ENCODE measurements at regions not wholly inside any gene's neighbourhood (a gene's known extent, or its start where the extent isn't known, plus 50 kb on each side); places are given as distances from the start of the nearest gene placed in this dataset.

GRCh38 chr5:82719368-82719767, 357.8 kb downstream of the TMEM167A start (continued):
- TF ChIP-seq CREM (IDR thresholded peaks at IDR 0.05; ENCODE audit: low read depth) (peak; percentile 82), NFXL1 (IDR thresholded peaks at IDR 0.05; ENCODE audit: borderline replicate concordance) (no peak), ZBED1 (IDR thresholded peaks at IDR 0.05; ENCODE audit: borderline replicate concordance) (peak; percentile 43; the same call in 1 of the 2 replicates), RELA (IDR thresholded peaks at IDR 0.05; ENCODE audit: borderline replicate concordance, partially characterized antibody) (no peak), RELB (IDR thresholded peaks at IDR 0.05; ENCODE audit: low read depth) (no peak), RAD51 (IDR thresholded peaks at IDR 0.05) (no peak), ATF7 (IDR thresholded peaks at IDR 0.05; ENCODE audit: low read depth) (peak; percentile 90), IKZF2 (IDR thresholded peaks at IDR 0.05) (no peak; a peak in 1 of 4 replicates), BACH1 (IDR thresholded peaks at IDR 0.05; ENCODE audit: borderline replicate concordance) (no peak), HDAC6 (IDR thresholded peaks at IDR 0.05; ENCODE audit: unreplicated experiment) (no peak), HCFC1 (IDR thresholded peaks at IDR 0.05; ENCODE audit: low read length) (no peak), MYB (IDR thresholded peaks at IDR 0.05; ENCODE audit: borderline replicate concordance, low read depth, low read length) (no peak), JUNB (IDR thresholded peaks at IDR 0.05) (peak; percentile 80), MEF2B (IDR thresholded peaks at IDR 0.05; ENCODE audit: partially characterized antibody, poor library complexity, severe bottlenecking) (no peak), POLR2AphosphoS2 (IDR thresholded peaks at IDR 0.05; ENCODE audit: low read depth, low read length) (no peak), NKRF (conservative IDR thresholded peaks at IDR 0.05) (no peak), EED (IDR thresholded peaks at IDR 0.05; ENCODE audit: low read depth) (peak; percentile 49; the same call in 1 of the 2 replicates), BRCA1 (IDR thresholded peaks at IDR 0.05; ENCODE audit: low read depth, low read length) (no peak), NBN (IDR thresholded peaks at IDR 0.05) (no peak), NFYA (IDR thresholded peaks at IDR 0.05; ENCODE audit: borderline replicate concordance, low read depth, low read length) (no peak), GABPA (IDR thresholded peaks at IDR 0.05; ENCODE audit: low read depth) (peak; percentile 45; the same call in 1 of the 2 replicates), NFIC (IDR thresholded peaks at IDR 0.05; ENCODE audit: low read depth, low read length) (peak; percentile 73; the same call in 1 of the 2 replicates), ZNF384 (IDR thresholded peaks at IDR 0.05; ENCODE audit: borderline replicate concordance, low read depth, low read length) (no peak), E4F1 (IDR thresholded peaks at IDR 0.05; ENCODE audit: borderline replicate concordance, partially characterized antibody) (no peak), JUND (IDR thresholded peaks at IDR 0.05; ENCODE audit: low read depth, low read length) (no peak), CREB1 (IDR thresholded peaks at IDR 0.05; ENCODE audit: low read depth) (peak; percentile 55; the same call in 1 of the 2 replicates), PKNOX1 (IDR thresholded peaks at IDR 0.05) (no peak), ZNF274 (IDR thresholded peaks at IDR 0.05; ENCODE audit: insufficient read depth, insufficient read length) (no peak)

Data from GM12878 (cell line).